H9 (cell line): ENCODE measurements at regions not wholly inside any gene's neighbourhood (a gene's known extent, or its start where the extent isn't known, plus 50 kb on each side); places are given as distances from the start of the nearest gene placed in this dataset.

Source experiments
- DNase-seq: peaks from one replicate; pipeline ENCODE4 v3.0.0-alpha.2; 2017
- H2AFZ ChIP-seq: one replicate; pipeline ENCODE4 v1.6.1; 2013; ENCODE audit warnings: mild to moderate bottlenecking, low read length, control low read depth, moderate library complexity
- H2AK5ac ChIP-seq: 2 replicates; pipeline ENCODE4 v1.6.1; 2013; ENCODE audit warnings: low read length, control low read depth, mixed read lengths; ENCODE audit not compliant: insufficient read length
- H2BK120ac ChIP-seq: one replicate; pipeline ENCODE4 v1.6.1; 2013; ENCODE audit warnings: low read depth, mild to moderate bottlenecking, low read length, control low read depth, inconsistent platforms; ENCODE audit not compliant: poor library complexity, severe bottlenecking
- H2BK12ac ChIP-seq: 2 replicates; pipeline ENCODE4 v1.6.1; 2013; ENCODE audit warnings: low read length, control low read depth, mixed read lengths, low read depth; ENCODE audit not compliant: insufficient read length
- H2BK15ac ChIP-seq: 2 replicates; pipeline ENCODE4 v1.6.1; 2013; ENCODE audit warnings: low read depth, low read length, control low read depth
- H2BK20ac ChIP-seq: one replicate; pipeline ENCODE4 v1.6.1; 2013; ENCODE audit warnings: low read depth, mild to moderate bottlenecking, low read length, control low read depth, inconsistent platforms; ENCODE audit not compliant: poor library complexity, severe bottlenecking
- H2BK5ac ChIP-seq: 2 replicates; pipeline ENCODE4 v1.6.1; 2013; ENCODE audit warnings: low read length, control low read depth, mixed read lengths; ENCODE audit not compliant: insufficient read length
- H3K14ac ChIP-seq: 2 replicates; pipeline ENCODE4 v1.6.1; 2013; ENCODE audit warnings: low read length, control low read depth; ENCODE audit not compliant: insufficient read depth
- H3K18ac ChIP-seq: 2 replicates; pipeline ENCODE4 v1.6.1; 2013; ENCODE audit warnings: low read depth, mild to moderate bottlenecking, mixed read lengths, low read length, control low read depth; ENCODE audit not compliant: insufficient read length
- H3K23ac ChIP-seq: 2 replicates; pipeline ENCODE4 v1.6.1; 2013; ENCODE audit warnings: low read length, control low read depth, mixed read lengths, low read depth; ENCODE audit not compliant: insufficient read length
- H3K23me2 ChIP-seq: 2 replicates; pipeline ENCODE4 v1.6.1; 2013; ENCODE audit warnings: low read depth, mild to moderate bottlenecking, mixed read lengths, low read length, control low read depth; ENCODE audit not compliant: insufficient read length, poor library complexity, severe bottlenecking
- H3K27ac ChIP-seq: 2 replicates; pipeline ENCODE4 v1.5.1; 2013; ENCODE audit warnings: low read length, control low read depth, mixed read lengths, low read depth; ENCODE audit not compliant: insufficient read length
- H3K27me3 ChIP-seq: 2 replicates; pipeline ENCODE4 v1.6.1; 2013; ENCODE audit warnings: low read length, control low read depth, inconsistent platforms; ENCODE audit not compliant: insufficient read depth
- H3K4ac ChIP-seq: 2 replicates; pipeline ENCODE4 v1.6.1; 2013; ENCODE audit warnings: low read depth, mild to moderate bottlenecking, control low read depth, inconsistent platforms, low read length, moderate library complexity
- H3K4me1 ChIP-seq: 2 replicates; pipeline ENCODE4 v1.6.1; 2013; ENCODE audit warnings: low read length, control low read depth, inconsistent platforms; ENCODE audit not compliant: insufficient read depth
- H3K4me2 ChIP-seq: 2 replicates; pipeline ENCODE4 v1.6.1; 2013; ENCODE audit warnings: low read length, control low read depth, mixed read lengths; ENCODE audit not compliant: insufficient read length, insufficient read depth
- H3K56ac ChIP-seq: 2 replicates; pipeline ENCODE4 v1.6.1; 2013; ENCODE audit warnings: low read depth, mild to moderate bottlenecking, mixed read lengths, low read length, control low read depth; ENCODE audit not compliant: insufficient read length
- H3K79me1 ChIP-seq: 2 replicates; pipeline ENCODE4 v1.6.1; 2013; ENCODE audit warnings: low read depth, mild to moderate bottlenecking, moderate library complexity, low read length, control low read depth, inconsistent platforms; ENCODE audit not compliant: insufficient read depth, poor library complexity, severe bottlenecking
- H3K79me2 ChIP-seq: 2 replicates; pipeline ENCODE4 v1.6.1; 2013; ENCODE audit warnings: low read length, control low read depth, inconsistent platforms; ENCODE audit not compliant: insufficient read depth
- H3K9ac ChIP-seq: 2 replicates; pipeline ENCODE4 v1.6.1; 2013; ENCODE audit warnings: low read length, control low read depth, mixed read lengths; ENCODE audit not compliant: insufficient read length; ENCODE audit errors: extremely low read depth
- H3K9me3 ChIP-seq: one replicate; pipeline ENCODE4 v1.6.1; 2013; ENCODE audit warnings: low read depth, low read length, inconsistent platforms; ENCODE audit not compliant: control insufficient read depth
- H3T11ph ChIP-seq: one replicate; pipeline ENCODE4 v1.6.1; 2013; ENCODE audit warnings: mild to moderate bottlenecking, low read length, control low read depth, inconsistent platforms
- H4K20me1 ChIP-seq: one replicate; pipeline ENCODE4 v1.6.1; 2013; ENCODE audit not compliant: control insufficient read depth, insufficient read length, insufficient read depth
- H4K5ac ChIP-seq: 2 replicates; pipeline ENCODE4 v1.6.1; 2013; ENCODE audit warnings: low read depth, mild to moderate bottlenecking, mixed read lengths, low read length, control low read depth; ENCODE audit not compliant: insufficient read length
- H4K8ac ChIP-seq: replicated peaks from 2 replicates; pipeline ENCODE4 v1.6.1; 2013; ENCODE audit warnings: low read length, control low read depth, mixed read lengths, low read depth; ENCODE audit not compliant: insufficient read length
- H4K91ac ChIP-seq: 2 replicates; pipeline ENCODE4 v1.6.1; 2013; ENCODE audit warnings: low read depth, mild to moderate bottlenecking, moderate library complexity, mixed read lengths, low read length, control low read depth; ENCODE audit not compliant: insufficient read length
- H3K27ac Mint-ChIP-seq, 3 experiments: 2 replicates in 2 of 3; 3 replicates in 1 of 3; pipeline ENCODE4 v1.8.0; 2020 to 2021; ENCODE audit warnings: mixed read lengths in 3 of 3, mild to moderate bottlenecking in 1 of 3, moderate library complexity in 1 of 3
- H3K27me3 Mint-ChIP-seq: 2 replicates; pipeline ENCODE4 v1.8.0; 2021; ENCODE audit warnings: low read depth, mild to moderate bottlenecking, moderate library complexity, mixed read lengths
- H3K36me3 Mint-ChIP-seq, 3 experiments: 2 replicates in 2 of 3; 3 replicates in 1 of 3; pipeline ENCODE4 v1.8.0; 2020 to 2021; ENCODE audit warnings: low read depth in 3 of 3, mixed read lengths in 3 of 3; ENCODE audit not compliant: insufficient read depth in 1 of 3
- H3K4me1 Mint-ChIP-seq, 2 experiments: 2 replicates each; pipeline ENCODE4 v1.8.0; 2020; ENCODE audit warnings: mixed read lengths in 2 of 2
- H3K4me3 Mint-ChIP-seq, 2 experiments: 2 replicates in 1 of 2; 3 replicates in 1 of 2; pipeline ENCODE4 v1.8.0; 2020 to 2021; ENCODE audit warnings: mild to moderate bottlenecking in 2 of 2, mixed read lengths in 2 of 2, moderate library complexity in 1 of 2
- H3K9me3 Mint-ChIP-seq, 2 experiments: 2 replicates in 1 of 2; 3 replicates in 1 of 2; pipeline ENCODE4 v1.8.0; 2020; ENCODE audit warnings: mild to moderate bottlenecking in 2 of 2, mixed read lengths in 2 of 2, moderate library complexity in 1 of 2
- CTCF ChIP-seq: fragments of 200-600 bp; sonication (generic); conservative IDR thresholded peaks from 3 replicates; pipeline ENCODE4 v1.8.0; 2021; ENCODE audit warnings: antibody characterized with exemption, mild to moderate bottlenecking
- WGBS: extraction: QIAGEN DNeasy Blood & Tissue Kit; methylation state at CpG from one replicate; pipeline ENCODE4 v1.1.7; 2013; ENCODE audit warnings: missing lambda C conversion rate, low lambda C conversion rate, mixed read lengths; ENCODE audit not compliant: insufficient read length; ENCODE audit errors: extremely low coverage; 5-methylcytosine and 5-hydroxymethylcytosine counted together

- Histone ChIP-seq H3T11ph (no peak overlapping the region), H4K5ac (no peak overlapping the region), H3K79me1 (no peaks in the 10 kb centered on the region), H3K4me1 (no peaks in the 10 kb centered on the region), H2BK12ac (no peak overlapping the region), H4K91ac (no peak overlapping the region), H2BK120ac (no peak overlapping the region), H3K4me2 (no peak overlapping the region), H3K23ac (no peak overlapping the region), H2AK5ac (no peak overlapping the region), H3K9ac (no peak overlapping the region), H3K4ac (no peak overlapping the region), H4K8ac (no peak overlapping the region), H3K79me2 (no peaks in the 10 kb centered on the region), H4K20me1 (no peaks in the 10 kb centered on the region), H2BK20ac (no peak overlapping the region), H3K18ac (no peak overlapping the region), H3K27me3 (peaks cover 26% of the 10 kb centered on the region; the same call in 1 of the 2 replicates), H2BK15ac (no peak overlapping the region), H3K14ac (no peak overlapping the region), H3K23me2 (no peaks in the 10 kb centered on the region), H3K56ac (no peak overlapping the region), H3K27ac (no peak overlapping the region), H2AFZ (no peak overlapping the region), H2BK5ac (no peak overlapping the region), H3K9me3 (no peaks in the 10 kb centered on the region)
- no peak for DNase-seq
- WGBS, result no CpG with 5 or more reads among the region's 2 CpGs
- peaks cover 5% of the 10 kb centered on the region in 2 experiments; a peak in 3 of 4 replicates for H3K4me1 Mint-ChIP-seq
- peaks cover 71% of the 10 kb centered on the region for H3K27me3 Mint-ChIP-seq
- H3K36me3 Mint-ChIP-seq, result no peaks in the 10 kb centered on the region; a peak in 1 of 7 replicates
- H3K27ac Mint-ChIP-seq, result no peak overlapping the region
- H3K4me3 Mint-ChIP-seq, result no peak overlapping the region
- no peaks in the 10 kb centered on the region; a peak in 3 of 5 replicates for H3K9me3 Mint-ChIP-seq
- TF ChIP-seq CTCF, result no peak
Measured at GRCh38 chr3:30077746-30078145, 528.7 kb upstream of the TGFBR2 start.
